ENCODE measurements at regions not wholly inside any gene's neighbourhood (a gene's known extent, or its start where the extent isn't known, plus 50 kb on each side); places are given as distances from the start of the nearest gene placed in this dataset.

DNA sequence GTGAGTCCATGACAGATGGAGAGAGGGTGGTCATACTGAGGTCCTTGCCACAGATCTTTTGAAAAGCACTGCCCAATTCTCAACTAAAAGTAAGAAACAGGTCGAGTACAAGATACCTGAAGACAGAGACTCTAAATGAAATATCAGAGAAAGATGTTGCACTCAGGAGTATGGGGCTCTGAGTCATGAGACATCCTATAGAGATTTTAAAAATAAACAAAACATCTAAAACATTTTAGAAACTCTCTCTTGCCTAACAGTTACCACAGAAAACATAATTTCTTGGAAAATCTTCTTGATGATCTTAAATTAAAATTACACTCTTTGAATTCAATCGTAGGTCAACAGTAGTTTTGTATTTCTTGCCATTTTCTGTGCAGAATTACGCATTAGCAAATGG, 348.9 kb upstream of the MARCKS start:
- no peak for DNase-seq (ENCODE audit: low spot score)

DNA sequence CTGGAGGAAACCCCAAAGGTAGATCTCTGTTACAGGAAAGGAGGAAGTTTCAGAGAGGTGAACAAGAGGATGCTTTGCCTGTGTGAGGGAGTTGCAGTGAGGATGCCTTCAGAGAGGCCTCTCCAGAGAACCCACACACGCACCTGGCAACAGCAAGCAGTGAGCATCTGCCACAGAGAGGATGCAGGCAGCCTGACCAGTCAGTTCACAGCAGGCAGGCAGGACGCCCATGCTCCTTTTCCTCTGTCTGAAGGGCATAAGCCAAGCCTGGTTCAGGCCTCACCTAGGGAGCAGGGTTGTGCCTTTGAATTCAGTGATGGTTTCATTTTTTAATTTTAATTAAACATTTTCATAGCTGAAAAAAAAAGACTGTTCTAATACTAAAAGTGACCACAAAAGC, 346.0 kb upstream of the MARCKS start:
- no peak for DNase-seq (ENCODE audit: low spot score)

DNA sequence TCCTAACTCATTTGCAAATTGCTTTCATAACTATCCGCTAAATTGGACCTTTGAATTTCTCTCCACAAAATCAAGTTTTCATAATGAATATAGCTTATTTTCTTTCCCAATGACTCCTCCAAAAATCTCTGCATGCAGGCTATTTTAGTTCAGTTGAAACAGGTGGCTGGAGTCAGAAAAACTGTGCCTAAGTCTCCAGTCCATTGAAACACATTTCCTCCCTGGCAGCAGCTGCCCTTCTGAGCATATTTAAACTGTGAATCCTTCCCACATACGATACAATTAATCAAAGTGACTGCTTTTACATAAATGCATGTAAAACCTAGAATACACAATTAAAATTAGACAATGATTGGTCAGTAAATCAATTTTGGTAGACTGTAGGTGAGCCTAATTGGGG, 344.6 kb upstream of the MARCKS start:
- DNase-seq (ENCODE audit: low spot score): no peak

DNA sequence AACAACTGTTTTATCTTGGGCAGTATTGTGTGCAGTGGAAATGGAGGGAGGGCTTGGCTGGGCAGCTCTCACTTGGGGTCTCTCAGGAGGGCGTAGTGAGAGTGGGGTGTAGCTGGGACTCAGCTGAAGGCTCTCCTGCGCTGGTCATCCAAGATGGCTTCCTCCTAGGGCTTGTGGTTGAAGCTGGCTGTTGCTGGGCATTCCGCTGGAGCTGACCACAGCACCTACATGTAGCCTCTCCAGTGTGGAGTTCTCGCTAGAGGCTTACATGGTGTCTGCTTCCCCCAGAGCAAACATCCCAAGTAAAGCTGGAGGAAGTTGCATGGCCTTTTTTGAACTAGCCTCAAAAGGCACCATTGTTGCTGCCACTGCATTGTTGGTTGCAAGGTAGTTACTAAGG, 344.1 kb upstream of the MARCKS start:
- no peak for DNase-seq (ENCODE audit: low spot score)

DNA sequence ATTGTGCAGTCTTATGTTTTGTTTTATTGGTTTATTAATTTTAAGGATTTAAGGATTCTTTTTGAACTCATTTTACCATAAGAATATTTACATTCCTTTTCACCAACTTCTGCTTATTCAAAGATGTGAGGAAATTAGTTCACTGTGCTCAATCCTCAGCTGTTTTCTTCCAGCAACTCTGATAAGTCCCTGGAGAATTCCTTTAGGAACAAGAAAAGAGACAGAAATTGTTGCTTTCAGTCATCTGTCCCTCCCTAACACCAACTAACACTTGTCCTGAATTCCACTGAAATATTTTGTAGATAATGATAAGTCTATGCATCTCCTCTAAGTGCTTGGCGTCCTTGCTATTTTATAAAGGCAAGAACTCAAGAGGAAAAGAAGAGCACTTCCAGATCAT, 334.8 kb upstream of the MARCKS start:
- DNase-seq (ENCODE audit: low spot score): no peak

DNA sequence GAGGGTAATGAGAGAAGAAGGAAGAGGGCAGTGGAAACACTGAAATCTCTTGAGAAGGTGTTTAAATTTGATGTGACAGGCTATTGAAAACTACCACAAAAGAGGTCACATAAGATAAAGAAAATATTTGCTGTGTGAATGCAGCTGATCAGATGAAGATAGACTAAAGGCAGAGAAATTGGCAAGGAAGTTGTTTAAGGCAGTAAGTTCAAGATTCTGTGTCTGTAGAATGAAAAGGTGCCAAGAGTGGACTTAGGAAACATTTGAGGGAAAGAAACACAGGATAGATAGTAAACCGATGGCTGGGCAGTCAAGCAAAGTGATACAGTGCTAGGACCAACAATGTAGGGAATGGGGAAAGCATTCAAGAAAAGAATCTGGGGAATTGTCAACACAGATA, 332.3 kb upstream of the MARCKS start:
- DNase-seq (ENCODE audit: low spot score): no peak

DNA sequence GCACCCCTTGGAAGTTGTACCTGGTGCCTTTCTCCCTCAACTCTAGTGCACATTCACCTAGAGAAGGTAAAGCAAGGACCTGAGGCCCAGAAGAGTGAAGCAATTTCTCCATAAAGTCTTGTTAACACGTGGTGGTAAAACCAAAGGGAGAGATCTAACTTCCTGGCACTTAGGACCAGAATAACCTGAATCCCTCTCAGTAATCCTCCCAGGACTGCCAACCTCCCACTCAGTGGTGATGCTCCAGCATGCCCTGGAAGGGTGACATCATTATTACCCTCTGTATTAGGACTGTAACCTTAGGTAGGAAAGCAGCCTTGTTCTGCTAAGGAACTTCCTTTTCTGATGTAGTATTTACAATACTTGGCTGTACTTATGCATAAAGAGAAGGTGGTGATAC, 330.6 kb upstream of the MARCKS start:
- no peak for DNase-seq (ENCODE audit: low spot score)

DNA sequence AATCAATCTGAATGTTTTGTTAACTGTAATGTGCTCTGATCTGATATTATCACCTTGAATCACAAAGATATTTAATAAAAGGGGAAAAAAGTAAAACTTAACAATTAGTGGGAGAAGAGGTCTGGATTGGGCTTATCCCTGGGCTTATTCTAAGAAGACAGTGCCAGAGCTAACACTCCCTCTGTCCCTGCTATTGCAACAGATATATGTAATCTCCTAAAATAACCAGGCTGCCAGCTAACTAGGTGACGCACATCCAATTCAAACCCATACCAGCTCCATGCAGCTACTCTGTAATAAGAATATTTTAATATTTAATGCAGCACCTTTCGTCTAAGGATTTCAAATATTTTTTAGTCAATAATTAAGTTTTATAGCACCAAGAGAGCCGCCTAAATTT, 330.1 kb upstream of the MARCKS start:
- DNase-seq (ENCODE audit: low spot score): no peak

DNA sequence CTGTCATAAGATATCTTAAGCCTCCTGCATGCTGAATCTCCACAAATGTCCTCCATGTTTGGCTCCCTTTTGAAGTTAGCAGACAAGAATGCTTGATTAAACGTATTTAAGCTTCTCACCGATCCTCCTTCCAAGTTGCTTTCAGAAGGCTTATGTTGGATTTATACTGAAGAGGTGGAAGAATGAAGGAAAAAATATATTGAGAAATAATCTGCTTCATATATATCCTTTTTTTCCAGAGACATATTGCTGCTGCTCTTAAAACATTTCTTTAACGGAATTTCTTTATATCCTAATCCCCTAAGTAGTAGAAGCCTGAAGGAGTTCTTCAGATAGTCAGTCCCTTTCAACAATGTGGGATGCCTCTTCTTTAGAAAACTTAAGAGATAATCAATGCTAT, 329.0 kb upstream of the MARCKS start:
- DNase-seq (ENCODE audit: low spot score): no peak

DNA sequence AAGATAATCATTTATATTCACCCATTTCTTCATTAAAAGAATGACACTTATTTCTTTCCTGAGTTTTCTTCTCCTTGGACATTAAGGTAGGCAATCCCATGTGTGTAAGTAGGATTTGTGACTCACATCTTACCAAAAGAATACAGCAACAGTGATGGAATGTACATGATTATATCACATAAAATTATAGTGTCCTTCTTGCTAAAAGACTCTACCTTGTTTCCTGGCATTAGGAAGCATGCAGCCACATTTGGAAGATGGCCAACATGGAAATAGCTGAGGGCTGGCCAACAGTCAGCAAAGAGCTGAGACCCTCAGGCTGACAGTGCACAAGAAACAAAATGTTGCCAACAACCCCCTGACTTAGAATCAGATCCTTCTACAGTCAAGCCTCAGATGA, 327.9 kb upstream of the MARCKS start:
- no peak for DNase-seq (ENCODE audit: low spot score)

DNA sequence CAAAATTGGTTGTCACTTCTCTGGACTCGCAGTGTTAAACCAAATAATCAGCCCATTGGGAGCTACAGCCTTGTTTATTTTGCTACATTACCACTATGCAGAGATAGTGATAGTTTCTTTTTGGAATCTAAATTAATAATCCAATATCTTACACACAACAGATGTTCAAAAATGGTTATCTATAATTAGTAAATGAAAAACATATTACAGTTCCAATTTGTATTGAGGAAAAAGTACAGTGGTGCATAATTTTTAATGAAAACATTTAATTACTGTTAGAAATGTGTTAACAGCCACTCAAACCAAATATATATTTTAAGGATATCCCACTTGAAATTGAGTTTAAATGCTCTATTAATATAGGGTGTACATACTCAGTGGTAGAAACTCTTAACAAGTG, 327.3 kb upstream of the MARCKS start:
- DNase-seq (ENCODE audit: low spot score): no peak

DNA sequence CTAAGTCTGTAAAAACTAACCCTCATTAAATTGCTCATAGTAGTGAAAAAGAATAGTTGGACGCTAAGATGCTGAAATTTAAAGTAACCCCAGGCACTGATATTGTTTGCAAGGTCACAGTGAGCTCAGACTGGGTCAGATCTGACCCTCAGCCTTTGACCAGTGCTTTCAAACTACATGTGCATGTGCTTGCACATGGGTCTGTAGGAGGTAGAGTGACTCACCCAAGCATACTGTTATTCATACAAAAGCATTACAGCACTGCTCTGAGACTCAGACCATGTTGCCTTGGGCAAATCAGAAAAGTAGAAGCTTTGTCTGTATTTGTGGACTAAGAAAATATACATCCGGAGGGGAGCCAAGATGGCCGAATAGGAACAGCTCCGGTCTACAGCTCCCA, 326.4 kb upstream of the MARCKS start:
- no peak for DNase-seq (ENCODE audit: low spot score)

DNA sequence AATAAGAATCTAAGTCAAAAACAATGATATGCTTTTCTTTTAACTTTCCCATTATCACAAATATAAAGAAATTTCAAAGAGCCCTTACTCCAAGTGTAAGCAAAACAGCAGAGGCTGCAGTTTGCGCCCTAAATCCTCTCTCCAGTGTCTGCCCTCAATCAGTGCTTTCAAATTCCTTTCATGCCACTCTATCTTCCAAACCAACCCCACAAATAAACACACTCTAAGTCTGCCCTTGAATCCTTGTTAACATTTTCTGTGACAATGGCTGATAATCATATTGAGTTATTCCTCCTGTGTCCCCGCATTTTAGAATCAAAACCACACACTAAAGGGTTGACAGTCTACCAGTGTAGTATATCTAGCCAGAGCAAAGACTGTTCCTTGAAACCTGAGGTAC, 317.9 kb upstream of the MARCKS start:
- DNase-seq (ENCODE audit: low spot score): no peak

DNA sequence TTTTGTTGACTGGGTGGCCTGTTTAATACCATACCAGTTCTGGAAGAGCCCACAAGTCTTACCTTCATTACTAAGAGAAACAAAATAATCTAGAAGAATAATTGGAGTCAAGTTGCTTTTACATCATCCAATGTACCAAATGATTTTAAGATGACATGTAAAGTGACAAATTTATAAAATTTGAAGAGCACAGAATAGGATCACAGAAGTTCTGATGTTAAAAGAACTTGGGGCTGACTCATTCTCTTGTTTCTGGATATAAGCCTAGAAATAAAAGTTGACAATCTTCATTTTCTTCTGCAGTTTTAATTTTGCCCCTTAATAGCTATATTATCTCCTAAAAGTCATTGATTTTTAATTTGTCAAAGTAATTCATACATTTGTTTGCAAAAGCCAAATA, 317.5 kb upstream of the MARCKS start:
- DNase-seq (ENCODE audit: low spot score): no peak

DNA sequence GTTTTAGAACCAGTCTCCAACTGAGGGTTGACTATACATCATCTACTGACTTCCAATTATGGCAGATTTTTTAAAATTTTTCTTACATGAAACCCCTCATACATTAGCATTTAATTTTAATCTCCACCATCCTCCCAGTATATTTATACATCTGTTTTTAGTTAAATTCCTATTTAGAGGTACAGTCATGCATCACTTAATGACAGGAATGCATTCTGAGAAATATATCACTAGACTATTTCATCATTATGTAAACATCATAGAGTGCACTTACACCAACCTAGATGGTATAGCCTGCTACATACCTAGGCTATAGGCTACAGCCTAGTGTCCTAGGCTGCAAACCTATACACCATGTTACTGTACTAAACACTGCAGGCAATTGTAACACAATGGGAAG, 316.7 kb upstream of the MARCKS start:
- DNase-seq (ENCODE audit: low spot score): no peak

DNA sequence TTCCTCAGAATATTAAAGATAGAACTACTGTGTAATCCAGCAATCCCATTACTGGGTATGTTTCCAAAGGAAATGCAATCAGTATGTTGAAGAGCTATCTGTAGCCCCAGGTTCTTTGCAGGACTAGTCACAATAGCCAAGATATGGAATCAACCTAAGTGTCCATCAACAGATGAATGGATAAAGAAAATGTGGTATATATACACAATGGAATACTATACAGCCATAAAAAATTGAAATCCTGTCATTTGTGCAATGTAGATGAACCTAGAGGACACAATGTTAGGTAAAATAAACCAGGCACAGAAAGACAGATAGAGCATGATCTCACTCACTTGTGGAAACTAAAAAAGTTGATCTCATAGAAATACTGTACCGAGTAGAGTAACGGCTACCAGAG, 306.0 kb upstream of the MARCKS start:
- no peak for DNase-seq (ENCODE audit: low spot score)

DNA sequence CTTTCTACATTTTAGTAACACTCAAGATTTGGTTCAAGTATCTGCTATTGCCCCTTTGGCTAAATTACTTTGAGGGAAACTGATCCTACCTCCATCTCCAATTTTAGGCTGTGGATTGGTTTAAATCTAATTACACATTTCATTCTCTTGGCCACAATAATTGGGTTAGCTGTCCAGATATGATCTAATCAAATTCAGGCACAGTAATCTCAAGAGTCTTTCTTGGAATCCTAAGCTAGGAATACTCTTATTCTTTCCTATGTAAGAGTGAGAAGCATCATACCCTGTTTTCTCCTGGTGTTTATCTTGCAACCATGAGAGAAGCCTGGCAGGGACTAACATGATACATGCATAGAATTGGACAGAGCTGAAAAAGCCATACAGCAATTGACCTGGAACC, 300.4 kb upstream of the MARCKS start:
- DNase-seq (ENCODE audit: low spot score): no peak

DNA sequence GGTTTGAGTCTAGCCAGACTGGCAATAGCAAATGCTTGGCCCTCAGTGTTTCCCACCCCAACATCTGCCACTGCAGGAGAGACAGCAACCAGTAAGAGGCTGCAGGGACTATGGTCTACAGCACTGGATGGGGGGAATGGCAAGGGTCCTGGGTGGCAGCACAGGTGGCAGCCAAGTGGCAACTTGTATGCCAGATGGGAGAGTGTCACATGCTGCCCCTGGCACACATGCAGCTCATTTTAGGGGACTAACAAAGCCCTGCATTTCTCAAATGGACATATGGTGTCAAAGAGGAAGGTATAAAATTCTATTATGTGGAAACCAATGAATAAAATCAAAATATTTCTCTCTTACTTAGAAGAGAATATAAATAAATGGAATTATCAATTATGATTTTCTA, 298.7 kb upstream of the MARCKS start:
- DNase-seq (ENCODE audit: low spot score): no peak

DNA sequence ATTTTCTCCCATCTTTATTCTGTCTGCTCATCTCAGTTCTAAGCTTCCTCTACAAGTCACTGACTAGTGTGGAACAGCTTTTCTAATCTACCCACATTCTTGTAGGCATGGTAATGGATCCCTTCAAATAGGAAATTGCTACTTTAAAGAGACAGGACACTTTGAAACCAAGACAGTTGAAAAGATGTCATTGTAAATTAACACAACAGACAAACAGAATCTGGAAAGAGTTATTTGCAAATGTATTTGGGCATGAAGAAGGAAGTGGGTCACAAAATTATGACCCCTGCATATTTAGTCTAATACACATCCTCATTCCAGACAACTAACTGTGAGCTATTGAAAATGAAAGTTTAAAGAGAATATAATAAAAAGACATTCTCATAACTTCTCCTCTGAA, 298.2 kb upstream of the MARCKS start:
- DNase-seq (ENCODE audit: low spot score): no peak

DNA sequence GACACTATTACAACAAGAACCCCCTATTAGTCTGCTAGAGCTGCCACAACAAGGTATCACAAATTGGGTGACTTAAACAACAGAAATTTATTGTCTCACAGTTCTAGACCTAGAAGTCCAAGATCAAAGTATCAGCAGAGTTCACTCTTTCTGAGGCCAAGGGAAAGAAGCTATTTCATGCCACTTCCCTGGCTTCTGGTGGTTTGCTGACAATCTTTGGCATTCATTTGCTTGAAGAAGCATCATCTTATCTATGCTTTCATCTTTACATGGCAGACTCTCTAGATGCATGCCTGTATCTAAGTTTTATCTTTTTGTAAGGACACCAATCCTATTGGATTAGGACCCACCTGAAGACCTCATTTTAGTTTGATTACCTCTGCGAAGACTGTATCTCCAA, 296.8 kb upstream of the MARCKS start:
- DNase-seq (ENCODE audit: low spot score): no peak

DNA sequence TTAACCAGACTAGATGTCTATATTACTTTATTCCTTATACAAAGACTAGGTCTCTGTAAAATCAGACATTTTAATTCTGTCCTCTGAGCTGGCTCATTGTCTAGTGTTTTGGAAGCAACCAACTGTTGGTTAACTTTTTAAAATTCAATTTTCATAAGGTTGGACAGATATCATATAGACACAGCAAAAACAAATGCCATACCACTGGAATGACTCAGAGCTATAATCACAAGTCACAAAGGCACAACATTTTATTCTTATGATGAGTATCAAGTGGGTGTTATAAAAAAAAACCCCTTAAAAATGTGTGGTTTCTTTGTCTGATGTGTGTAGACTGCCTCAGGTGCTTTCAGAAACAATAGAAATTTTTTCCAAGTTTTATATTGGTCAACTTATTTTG, 296.2 kb upstream of the MARCKS start:
- no peak for DNase-seq (ENCODE audit: low spot score)

DNA sequence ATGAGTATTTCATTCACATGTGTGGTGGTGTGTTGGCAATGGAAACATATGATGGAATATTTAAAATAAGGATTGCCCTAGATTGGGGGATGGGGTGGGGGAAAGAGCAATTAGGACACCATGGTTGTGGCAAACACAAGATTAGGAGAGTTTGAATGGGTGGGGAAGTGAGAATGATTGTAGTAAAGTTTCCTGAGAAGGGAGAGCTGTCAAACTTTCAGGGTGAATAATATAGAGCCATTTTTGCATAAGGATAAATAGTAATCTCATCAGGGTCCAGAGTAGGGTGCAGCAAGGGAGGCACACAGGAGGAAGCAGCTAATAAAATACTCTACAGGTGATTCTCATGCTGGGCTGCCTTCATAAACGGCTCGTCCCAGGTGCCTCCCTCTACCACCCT, 294.9 kb upstream of the MARCKS start:
- no peak for DNase-seq (ENCODE audit: low spot score)

DNA sequence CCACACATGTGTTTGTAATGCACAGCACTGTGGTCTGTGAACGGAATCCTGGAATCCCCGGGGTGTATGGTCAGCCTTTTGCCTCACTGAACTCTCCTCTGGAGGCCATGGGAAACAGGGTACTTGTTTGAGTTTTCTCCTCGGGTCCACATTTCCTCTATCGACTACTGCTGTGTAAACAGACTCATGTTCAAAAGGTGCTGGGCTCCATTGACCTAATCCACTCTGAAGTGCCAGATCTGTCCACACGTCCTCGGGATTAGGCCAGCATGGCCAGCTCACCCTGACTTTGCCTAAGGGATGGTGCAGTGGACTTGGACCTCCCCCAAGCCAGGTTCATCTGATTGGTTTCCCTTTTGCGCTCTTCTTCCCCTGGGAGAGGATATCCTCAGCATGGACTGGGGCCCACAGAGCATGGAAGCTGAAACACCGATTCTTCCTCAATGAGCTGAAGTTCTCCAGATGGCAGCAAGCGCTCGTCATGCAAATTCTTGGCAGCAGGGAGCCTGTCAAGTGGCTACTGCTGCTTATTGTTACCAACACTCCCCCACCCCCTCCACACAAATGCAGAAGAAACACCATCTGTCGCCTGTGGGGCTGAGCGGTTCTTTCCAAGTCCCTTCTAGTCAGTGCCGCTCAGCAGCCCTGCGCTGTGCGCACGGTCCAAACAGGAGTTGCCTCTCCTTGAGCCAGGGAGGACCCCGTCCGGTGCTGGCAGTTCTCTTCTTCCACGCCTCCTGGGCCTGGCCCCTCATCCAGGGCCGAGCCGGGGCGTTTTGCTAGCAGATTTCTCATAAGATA, 292.6 kb upstream of the MARCKS start:
- no peak for DNase-seq (ENCODE audit: low spot score)

DNA sequence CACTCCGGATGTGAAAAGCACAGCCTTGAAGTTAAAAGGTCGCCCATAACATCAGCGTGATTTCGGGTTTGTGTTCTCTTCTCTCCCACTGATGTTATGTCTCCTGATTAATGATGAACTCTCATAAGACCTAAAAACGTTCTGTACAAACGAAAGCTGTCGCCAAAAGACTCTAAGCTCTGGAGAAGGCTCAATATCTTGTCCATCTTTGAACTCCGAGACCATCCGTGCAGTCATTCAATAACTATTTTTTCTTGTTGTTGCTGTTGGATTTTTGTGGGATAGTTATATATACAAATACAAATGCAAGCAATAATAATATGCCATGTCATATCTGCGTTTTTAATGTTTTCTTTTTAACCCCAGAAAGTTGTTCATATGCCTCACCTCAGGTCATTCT, 291.8 kb upstream of the MARCKS start:
- no peak for DNase-seq (ENCODE audit: low spot score)

DNA sequence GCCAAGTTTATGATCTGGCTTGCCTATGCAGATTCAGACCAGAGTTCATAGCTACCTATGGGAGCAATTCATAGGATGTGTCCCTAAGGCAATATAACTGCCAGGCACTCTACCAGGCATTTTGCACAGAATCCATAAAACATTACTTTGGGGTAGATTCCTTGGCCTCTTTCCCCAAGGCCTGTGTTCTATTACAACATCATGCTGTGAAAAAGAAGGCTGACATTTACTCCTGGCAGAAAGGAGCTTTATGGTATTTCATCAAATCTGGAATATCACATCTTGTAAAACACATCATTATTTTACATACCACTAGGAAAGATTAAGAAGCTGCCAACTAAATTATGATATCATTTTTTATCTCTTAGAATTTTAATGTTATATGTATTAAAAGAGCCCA, 287.0 kb upstream of the MARCKS start:
- DNase-seq (ENCODE audit: low spot score): no peak
